IMR-90 (cell line): ENCODE measurements at regions not wholly inside any gene's neighbourhood (a gene's known extent, or its start where the extent isn't known, plus 50 kb on each side); places are given as distances from the start of the nearest gene placed in this dataset.

ENCODE experiments used
- ATAC-seq: fragments of 200-7000 bp; cut with Tn5 transposase; 2 replicates; pipeline ENCODE4 v1.9.1; 2020; ENCODE audit warnings: low read depth, mild to moderate bottlenecking, moderate library complexity
- BruUV-seq: library from RNA; stranded (reverse); fragments of 400-500 nt; replicated peaks from 2 replicates; lab custom pipeline; 2021; lab: Mats Ljungman, UMichigan
- CTCF ChIA-PET: fragments of 300-600 bp; formaldehyde crosslinking; extraction: SDS; loops from one replicate; lab custom pipeline; 2021; ENCODE audit warnings: antibody characterized with exemption; lab: Yijun Ruan, JAX
- POLR2A ChIA-PET: fragments of 300-600 bp; sonication (Branson Sonifier 250); formaldehyde crosslinking; loops from one replicate; lab custom pipeline; 2022; ENCODE audit warnings: antibody characterized with exemption; ENCODE audit not compliant: unreplicated experiment; lab: Charles Lee
- DNase-seq: peaks from one replicate; pipeline ENCODE4 v3.0.0; 2013
- H2AFZ ChIP-seq: replicated peaks from 2 replicates; pipeline ENCODE3; 2013; ENCODE audit warnings: low read length, mild to moderate bottlenecking; ENCODE audit not compliant: poor library complexity
- H2AK5ac ChIP-seq: 2 replicates; pipeline ENCODE4 v1.6.1; 2013; ENCODE audit warnings: low read depth, low read length, inconsistent platforms
- H2AK9ac ChIP-seq: replicated peaks from 2 replicates; pipeline ENCODE3; 2013; ENCODE audit warnings: mild to moderate bottlenecking, low read depth, low read length, moderate library complexity; ENCODE audit not compliant: poor library complexity
- H2BK120ac ChIP-seq: 2 replicates; pipeline ENCODE4 v1.6.1; 2013; ENCODE audit warnings: low read depth, low read length, inconsistent platforms
- H2BK15ac ChIP-seq: 3 replicates; pipeline ENCODE4 v1.6.1; 2013; ENCODE audit warnings: low read depth, low read length, inconsistent platforms
- H2BK20ac ChIP-seq: 2 replicates; pipeline ENCODE4 v1.6.1; 2013; ENCODE audit warnings: low read depth, mild to moderate bottlenecking, inconsistent platforms, low read length, moderate library complexity
- H2BK5ac ChIP-seq: 2 replicates; pipeline ENCODE4 v1.6.1; 2013; ENCODE audit warnings: mild to moderate bottlenecking, low read depth, low read length, inconsistent platforms; ENCODE audit not compliant: poor library complexity, severe bottlenecking
- H3K14ac ChIP-seq: replicated peaks from 2 replicates; pipeline ENCODE4 v1.6.1; 2013; ENCODE audit warnings: low read depth, low read length, inconsistent platforms
- H3K18ac ChIP-seq: 2 replicates; pipeline ENCODE4 v1.6.1; 2013; ENCODE audit warnings: low read depth, low read length, control low read depth
- H3K23ac ChIP-seq: 2 replicates; pipeline ENCODE4 v1.6.1; 2013; ENCODE audit warnings: low read depth, low read length, inconsistent platforms
- H3K27ac ChIP-seq: 2 replicates; pipeline ENCODE4 v1.5.1; 2013; ENCODE audit warnings: mild to moderate bottlenecking, control low read depth, low read length; ENCODE audit not compliant: insufficient read depth
- H3K27me3 ChIP-seq: 2 replicates; pipeline ENCODE4 v1.6.1; 2013; ENCODE audit warnings: low read length; ENCODE audit not compliant: control insufficient read depth, insufficient read depth
- H3K36me3 ChIP-seq: 2 replicates; pipeline ENCODE4 v1.6.1; 2013; ENCODE audit warnings: low read length, mixed read lengths; ENCODE audit not compliant: control insufficient read depth, insufficient read depth
- H3K4ac ChIP-seq: 2 replicates; pipeline ENCODE4 v1.6.1; 2013; ENCODE audit warnings: low read depth, low read length, inconsistent platforms
- H3K4me1 ChIP-seq: 2 replicates; pipeline ENCODE4 v1.6.1; 2013; ENCODE audit warnings: low read length, mixed read lengths; ENCODE audit not compliant: control insufficient read depth, insufficient read depth
- H3K4me2 ChIP-seq: 2 replicates; pipeline ENCODE4 v1.6.1; 2013; ENCODE audit warnings: low read depth, mild to moderate bottlenecking, control low read depth, low read length, moderate library complexity
- H3K4me3 ChIP-seq: 2 replicates; pipeline ENCODE4 v1.5.1; 2013; ENCODE audit warnings: low read depth, mild to moderate bottlenecking, control low read depth, low read length, moderate library complexity; ENCODE audit not compliant: insufficient read depth
- H3K56ac ChIP-seq: 2 replicates; pipeline ENCODE4 v1.6.1; 2013; ENCODE audit warnings: low read length, inconsistent platforms; ENCODE audit not compliant: insufficient read depth; ENCODE audit errors: extremely low read depth
- H3K79me1 ChIP-seq, 2 experiments: 2 replicates each; pipeline ENCODE4 v1.6.1; 2013; ENCODE audit warnings: low read length in 2 of 2, inconsistent platforms in 1 of 2, low read depth in 1 of 2
- H3K9ac ChIP-seq: 2 replicates; pipeline ENCODE4 v1.6.1; 2013; ENCODE audit warnings: low read depth, low read length, control low read depth
- H3K9me1 ChIP-seq: 2 replicates; pipeline ENCODE4 v1.6.1; 2013; ENCODE audit warnings: low read length, inconsistent platforms; ENCODE audit not compliant: insufficient read depth
- H3K9me3 ChIP-seq: 2 replicates; pipeline ENCODE4 v1.6.1; 2013; ENCODE audit warnings: low read length; ENCODE audit not compliant: control insufficient read depth, insufficient read depth
- H4K20me1 ChIP-seq: 2 replicates; pipeline ENCODE4 v1.6.1; 2013; ENCODE audit warnings: low read length, inconsistent platforms; ENCODE audit not compliant: insufficient read depth
- H4K5ac ChIP-seq: 2 replicates; pipeline ENCODE4 v1.6.1; 2013; ENCODE audit warnings: mild to moderate bottlenecking, low read depth, low read length, control low read depth
- H4K8ac ChIP-seq, 2 experiments: 2 replicates each; pipeline ENCODE4 v1.6.1; 2013; ENCODE audit warnings: low read depth in 2 of 2, low read length in 2 of 2, control low read depth in 1 of 2, inconsistent platforms in 1 of 2
- H4K91ac ChIP-seq: 2 replicates; pipeline ENCODE4 v1.6.1; 2013; ENCODE audit warnings: low read depth, low read length, inconsistent platforms; ENCODE audit not compliant: insufficient read depth
- CEBPB ChIP-seq: IDR thresholded peaks from 2 replicates; pipeline ENCODE4 v1.6.1; 2012; ENCODE audit warnings: low read depth, low read length, improper control_type of control experiment
- CHD1 ChIP-seq: IDR thresholded peaks from 2 replicates; pipeline ENCODE4 v1.6.1; 2012; ENCODE audit warnings: low read depth, low read length, improper control_type of control experiment
- ELK1 ChIP-seq: fragments of 150-350 bp; IDR thresholded peaks from 2 replicates; pipeline ENCODE4 v1.6.1; 2016; ENCODE audit warnings: low read depth, mild to moderate bottlenecking, low read length, moderate library complexity, borderline replicate concordance
- MAZ ChIP-seq: IDR thresholded peaks from 2 replicates; pipeline ENCODE4 v1.6.1; 2012; ENCODE audit warnings: low read depth, mild to moderate bottlenecking, low read length, improper control_type of control experiment, moderate library complexity, borderline replicate concordance
- MXI1 ChIP-seq: IDR thresholded peaks from 2 replicates; pipeline ENCODE4 v1.6.1; 2012; ENCODE audit warnings: low read depth, mild to moderate bottlenecking, low read length, moderate library complexity, borderline replicate concordance
- POLR2A ChIP-seq: IDR thresholded peaks from 2 replicates; pipeline ENCODE4 v1.6.1; 2012; ENCODE audit warnings: mild to moderate bottlenecking, low read depth, low read length
- RCOR1 ChIP-seq: IDR thresholded peaks from 2 replicates; pipeline ENCODE4 v1.6.1; 2012; ENCODE audit warnings: mild to moderate bottlenecking, low read length, improper control_type of control experiment; ENCODE audit not compliant: insufficient replicate concordance
- USF2 ChIP-seq: fragments of 150-350 bp; IDR thresholded peaks from 2 replicates; pipeline ENCODE4 v1.6.1; 2017; ENCODE audit warnings: mild to moderate bottlenecking, antibody characterized with exemption, low read length, low read depth
- WGBS, 2 experiments: methylation state at CpG; one replicate each; pipeline versions ENCODE4 v1.1.5 to v1.1.7; 2013; ENCODE audit warnings: missing lambda C conversion rate in 2 of 2; ENCODE audit not compliant: insufficient read length in 1 of 2; ENCODE audit errors: extremely low coverage in 2 of 2; 5-methylcytosine and 5-hydroxymethylcytosine counted together
- dilution Hi-C: fragments of 300-500 bp; cut with HindIII; formaldehyde crosslinking; loops from one replicate; pipeline ENCODE4 v1.14.3; 2018; ENCODE audit warnings: low sequenced_read_pairs; ENCODE audit not compliant: unreplicated experiment
- in situ Hi-C: fragments of 300-500 bp; cut with MboI; formaldehyde crosslinking; loops from 3 replicates; pipeline ENCODE4 v1.14.3; 2019; ENCODE audit warnings: low sequenced_read_pairs, inconsistent platforms, mixed read lengths
- intact Hi-C: fragments of 100-400 bp; cut with micrococcal nuclease; formaldehyde crosslinking; loops from 2 replicates; pipeline ENCODE4 v1.10.0; 2022

- TF ChIP-seq MAZ = no peak
- no peak for TF ChIP-seq CHD1
- no peak for TF ChIP-seq RCOR1
- TF ChIP-seq ELK1 = no peak
- no peak for TF ChIP-seq CEBPB
- TF ChIP-seq POLR2A = no peak
- TF ChIP-seq MXI1 = no peak
- TF ChIP-seq USF2 = no peak
- no TSS peak for BruUV-seq
- no peak overlapping the region for H3K56ac ChIP-seq
- no peak overlapping the region for H2AK9ac ChIP-seq
- WGBS, 2 experiments = 0% methylated on average over 1 of the region's 9 CpGs; no CpG with 5 or more reads in 1 of the 2 experiments
- ChIA-PET POLR2A (no interaction called here), CTCF (interaction anchor here (8.2 kb wide), 1 partner anchor 539 kb away, joined by 83 read pairs; no protein-coding TSS in a partner anchor)
- H3K9ac ChIP-seq = no peak overlapping the region
- H3K4me1 ChIP-seq = no peaks in the 10 kb centered on the region
- in situ Hi-C loops = no loop called here
- no peak overlapping the region for H4K91ac ChIP-seq
- no peak overlapping the region for H3K4ac ChIP-seq
- no peak overlapping the region for H2BK15ac ChIP-seq
- H2BK20ac ChIP-seq = no peak overlapping the region
- no peak overlapping the region for H2BK5ac ChIP-seq
- no peak overlapping the region for H4K5ac ChIP-seq
- no peak overlapping the region for H3K18ac ChIP-seq
- H3K9me1 ChIP-seq = no peaks in the 10 kb centered on the region
- H3K36me3 ChIP-seq = no peaks in the 10 kb centered on the region
- peaks cover 62% of the 10 kb centered on the region for H3K27me3 ChIP-seq
- intact Hi-C loops = loop anchor here (10.0 kb wide), 1 partner anchor 1213 kb away; no protein-coding TSS in a partner anchor
- no peak overlapping the region for H2AK5ac ChIP-seq
- H3K79me1 ChIP-seq = no peaks in the 10 kb centered on the region
- no peak overlapping the region for H2BK120ac ChIP-seq
- DNase-seq (no peak), ATAC-seq (no peak)
- no peak overlapping the region for H3K4me2 ChIP-seq
- no peaks in the 10 kb centered on the region for H4K20me1 ChIP-seq
- no peak overlapping the region for H3K23ac ChIP-seq
- no peak overlapping the region for H2AFZ ChIP-seq
- no peak overlapping the region for H3K4me3 ChIP-seq
- no peak overlapping the region for H3K27ac ChIP-seq
- no peak overlapping the region for H3K14ac ChIP-seq
- dilution Hi-C loops = no loop called here
- H3K9me3 ChIP-seq = no peaks in the 10 kb centered on the region
- H4K8ac ChIP-seq = no peak overlapping the region
These were observed 184.5 kb downstream of the OPA1 start for GRCh38 chr3:193777524-193777923.
